HepG2 (cell line): ENCODE measurements at regions not wholly inside any gene's neighbourhood (a gene's known extent, or its start where the extent isn't known, plus 50 kb on each side); places are given as distances from the start of the nearest gene placed in this dataset.

ENCODE experiments used
- CENPT ChIP-seq: sonication (generic); formaldehyde crosslinking; IDR thresholded peaks from 2 replicates; pipeline ENCODE4 v1.8.0; 2022; ENCODE audit warnings: low read depth, mild to moderate bottlenecking, moderate library complexity, missing genetic modification reagents
- ERF ChIP-seq: IDR thresholded peaks from 2 replicates; pipeline ENCODE4 v1.6.1; 2018; ENCODE audit warnings: missing biosample characterization, missing genetic modification reagents
- KMT2B ChIP-seq: IDR thresholded peaks from 2 replicates; pipeline ENCODE4 v1.6.1; 2016; ENCODE audit warnings: missing genetic modification reagents, missing compliant biosample characterization
- MAFG ChIP-seq: sonication (generic); formaldehyde crosslinking; IDR thresholded peaks from 2 replicates; pipeline ENCODE4 v1.5.1; 2020; ENCODE audit warnings: mild to moderate bottlenecking, missing genetic modification reagents
- MIER3 ChIP-seq: IDR thresholded peaks from 2 replicates; pipeline ENCODE4 v1.6.1; 2016; ENCODE audit warnings: missing compliant biosample characterization, borderline replicate concordance
- SIN3B ChIP-seq: fragments of 150-350 bp; IDR thresholded peaks from 2 replicates; pipeline ENCODE4 v1.6.1; 2014; ENCODE audit warnings: low read length
- SNAI1 ChIP-seq: sonication (generic); formaldehyde crosslinking; IDR thresholded peaks from 2 replicates; pipeline ENCODE4 v1.5.0; 2020; ENCODE audit warnings: mild to moderate bottlenecking, missing genetic modification reagents, borderline replicate concordance
- SRF ChIP-seq: IDR thresholded peaks from 2 replicates; pipeline ENCODE4 v1.6.1; 2011; ENCODE audit warnings: mild to moderate bottlenecking, low read depth, low read length, moderate library complexity
- THAP7 ChIP-seq: sonication (generic); formaldehyde crosslinking; IDR thresholded peaks from 2 replicates; pipeline ENCODE4 v1.8.1; 2023; ENCODE audit warnings: mild to moderate bottlenecking, missing genetic modification reagents
- USF2 ChIP-seq, 2 experiments: sonication (generic) in 1 of 2; formaldehyde crosslinking in 1 of 2; IDR thresholded peaks; 2 replicates each; pipeline versions ENCODE4 v1.5.1 to v1.6.1; 2011 to 2020; ENCODE audit warnings: borderline replicate concordance in 1 of 2, low read depth in 1 of 2, low read length in 1 of 2, mild to moderate bottlenecking in 1 of 2, missing genetic modification reagents in 1 of 2, moderate library complexity in 1 of 2
- ZBTB25 ChIP-seq: IDR thresholded peaks from 2 replicates; pipeline ENCODE4 v1.6.1; 2018; ENCODE audit warnings: missing genetic modification reagents
- ZBTB44 ChIP-seq: sonication (generic); formaldehyde crosslinking; IDR thresholded peaks from 2 replicates; pipeline ENCODE4 v1.4.0; 2020; ENCODE audit warnings: missing genetic modification reagents
- ZNF17 ChIP-seq: sonication (generic); formaldehyde crosslinking; IDR thresholded peaks from 2 replicates; pipeline ENCODE4 v1.5.0; 2020; ENCODE audit warnings: mild to moderate bottlenecking, missing genetic modification reagents
- ZNF329 ChIP-seq: sonication (generic); formaldehyde crosslinking; IDR thresholded peaks from 2 replicates; pipeline ENCODE4 v1.9.0; 2021; ENCODE audit warnings: low read depth, mild to moderate bottlenecking, missing genetic modification reagents
- ZNF451 ChIP-seq: sonication (generic); formaldehyde crosslinking; IDR thresholded peaks from 2 replicates; pipeline ENCODE4 v1.5.0; 2020; ENCODE audit warnings: mild to moderate bottlenecking, missing genetic modification reagents
- ZNF468 ChIP-seq: sonication (generic); formaldehyde crosslinking; IDR thresholded peaks from 2 replicates; pipeline ENCODE4 v1.8.0; 2022; ENCODE audit warnings: mild to moderate bottlenecking, moderate library complexity, missing genetic modification reagents
- ZNF484 ChIP-seq: sonication (generic); formaldehyde crosslinking; IDR thresholded peaks from 2 replicates; pipeline ENCODE4 v1.5.1; 2020; ENCODE audit warnings: mild to moderate bottlenecking, low read depth, missing genetic modification reagents, borderline replicate concordance
- ZNF720 ChIP-seq: sonication (generic); formaldehyde crosslinking; IDR thresholded peaks from 2 replicates; pipeline ENCODE4 v1.4.0; 2020; ENCODE audit warnings: missing genetic modification reagents
- ZNF768 ChIP-seq: sonication (generic); formaldehyde crosslinking; IDR thresholded peaks from 2 replicates; pipeline ENCODE4 v1.4.0; 2020; ENCODE audit warnings: missing genetic modification reagents
- ZNF850 ChIP-seq: sonication (generic); formaldehyde crosslinking; conservative IDR thresholded peaks from 2 replicates; pipeline ENCODE4 v1.9.0; 2021; ENCODE audit warnings: mild to moderate bottlenecking, missing genetic modification reagents
- ZXDC ChIP-seq: sonication (generic); formaldehyde crosslinking; IDR thresholded peaks from 2 replicates; pipeline ENCODE4 v1.5.0; 2020; ENCODE audit warnings: mild to moderate bottlenecking, missing genetic modification reagents

- 0 out of 2 replicates have a peak, but pooled peaks have one; percentile 75 for TF ChIP-seq ZBTB44 (CRISPR knock-in tag)
- TF ChIP-seq SRF: no peak
- peak; percentile 92 for TF ChIP-seq THAP7 (CRISPR knock-in tag)
- no peak for TF ChIP-seq ZNF17 (CRISPR knock-in tag)
- peak; percentile 87 for TF ChIP-seq KMT2B
- TF ChIP-seq SIN3B: peak; percentile 47; the same call in 1 of the 2 replicates
- TF ChIP-seq ZXDC (CRISPR knock-in tag): no peak
- TF ChIP-seq MIER3: peak; percentile 51; the same call in 1 of the 2 replicates
- peak; percentile 80; the same call in 1 of the 2 replicates for TF ChIP-seq MAFG (CRISPR knock-in tag)
- no peak for TF ChIP-seq ZNF451 (CRISPR knock-in tag)
- TF ChIP-seq ZNF768 (CRISPR knock-in tag): peak; percentile 75; the same call in 1 of the 2 replicates
- no peak for TF ChIP-seq ZNF850 (CRISPR knock-in tag)
- no peak for TF ChIP-seq ZNF329 (CRISPR knock-in tag)
- TF ChIP-seq ERF (CRISPR knock-in tag): peak; percentile 64; the same call in 1 of the 2 replicates
- no peak for TF ChIP-seq SNAI1
- TF ChIP-seq ZBTB25: no peak; the same call in 1 of the 2 replicates
- TF ChIP-seq USF2 (IDR thresholded peaks at IDR 0.05; ENCODE audit: low read depth, low read length): 0 out of 2 replicates have a peak, but pooled peaks have one; percentile 19
- TF ChIP-seq USF2 (CRISPR knock-in tag; IDR thresholded peaks at IDR 0.05; ENCODE audit: borderline replicate concordance): no peak
- TF ChIP-seq ZNF484 (CRISPR knock-in tag): no peak
- no peak for TF ChIP-seq CENPT
- no peak for TF ChIP-seq ZNF468 (CRISPR knock-in tag)
- no peak for TF ChIP-seq ZNF720 (CRISPR knock-in tag)
These were observed 158.4 kb upstream of the FAM20A start (continued) for GRCh38 chr17:68759343-68760140.
